ENCODE measurements at regions not wholly inside any gene's neighbourhood (a gene's known extent, or its start where the extent isn't known, plus 50 kb on each side); places are given as distances from the start of the nearest gene placed in this dataset.

- intact Hi-C loops (cut with micrococcal nuclease; ENCODE audit: unreplicated experiment) (no loop called here), in situ Hi-C loops (cut with MboI) (no loop called here)
- Histone ChIP-seq H2AFZ (ENCODE audit: control insufficient read depth, low read depth, low read length) (no peak overlapping the region), H3K4me1 (ENCODE audit: control insufficient read depth, insufficient read depth, low read length) (peaks cover 23% of the 10 kb centered on the region), H3K27ac (ENCODE audit: control insufficient read depth, insufficient read depth) (peak overlapping the region; percentile 66), H4K20me1 (ENCODE audit: control insufficient read depth, insufficient read depth) (no peaks in the 10 kb centered on the region), H3K79me2 (ENCODE audit: control insufficient read depth, insufficient read depth, low read length) (no peaks in the 10 kb centered on the region), H3K9me3 (replicated peaks; ENCODE audit: control insufficient read depth, insufficient read depth, low read length) (no peaks in the 10 kb centered on the region), H3K4me3 (no peak overlapping the region), H3K27me3 (replicated peaks in 1 of 2; ENCODE audit: control insufficient read depth in 2 of 2, insufficient read depth in 2 of 2, low read length in 1 of 2) (no peaks in the 10 kb centered on the region; a peak in 1 of 4 replicates), H3K36me3 (ENCODE audit: control insufficient read depth in 2 of 2, insufficient read depth in 2 of 2, low read length in 1 of 2) (no peaks in the 10 kb centered on the region), H3K9ac (ENCODE audit: control insufficient read depth, insufficient read depth, low read length) (no peak overlapping the region), H3K4me2 (ENCODE audit: control insufficient read depth, insufficient read depth) (peak overlapping the region; percentile 27; the same call in 1 of the 2 replicates)
- WGBS (ENCODE audit: insufficient coverage, insufficient replicate concordance, low lambda C conversion rate, missing lambda C conversion rate) = 32% methylated on average over 8 of the region's 8 CpGs
- ATAC-seq (peak; percentile 90), FAIRE-seq (no peak), DNase-seq (ENCODE audit: low read depth, low spot score) (peak; percentile 32)
- ChIA-PET CTCF (no interaction called here), SMC1A (ENCODE audit: uncharacterized antibody, unreplicated experiment) (interaction anchor here (0.8 to 1.5 kb wide), 2 partner anchors 12 to 24 kb away, joined by 3 read pairs; no protein-coding TSS in a partner anchor), POLR2A (no interaction called here), RAD21 (ENCODE audit: unreplicated experiment) (interaction anchor here (1.1 kb wide), 1 partner anchor 199 kb away, joined by 3 read pairs; the partner anchor contains the start of gene EFNB1)
- BruUV-seq (replicated peaks) = no TSS peak
- TF ChIP-seq MTA3 (IDR thresholded peaks at IDR 0.05; ENCODE audit: borderline replicate concordance, low read length) (no peak), JUNB (IDR thresholded peaks at IDR 0.05) (peak; percentile 39; the same call in 1 of the 2 replicates), CHD2 (IDR thresholded peaks at IDR 0.05; ENCODE audit: borderline replicate concordance, low read depth, low read length) (no peak), GABPA (IDR thresholded peaks at IDR 0.05; ENCODE audit: low read depth) (no peak), SREBF2 (IDR thresholded peaks at IDR 0.05; ENCODE audit: low read length) (no peak), RB1 (IDR thresholded peaks at IDR 0.05; ENCODE audit: borderline replicate concordance) (no peak), NFYB (IDR thresholded peaks at IDR 0.05; ENCODE audit: insufficient read depth, low read depth, low read length) (no peak), IRF4 (IDR thresholded peaks at IDR 0.05; ENCODE audit: low read depth, low read length) (peak; percentile 60; the same call in 1 of the 2 replicates), ZNF24 (IDR thresholded peaks at IDR 0.05) (no peak), NFIC (IDR thresholded peaks at IDR 0.05; ENCODE audit: low read depth, low read length) (peak; percentile 64), NR2C1 (IDR thresholded peaks at IDR 0.05) (no peak), SPI1 (IDR thresholded peaks at IDR 0.05; ENCODE audit: borderline replicate concordance, insufficient read depth, low read depth, low read length) (peak; percentile 98), MLLT1 (IDR thresholded peaks at IDR 0.05) (no peak), NR2C2 (IDR thresholded peaks at IDR 0.05; ENCODE audit: borderline replicate concordance, control insufficient read depth, insufficient read length, low read depth) (no peak), ZBTB33 (IDR thresholded peaks at IDR 0.05) (no peak), STAT3 (IDR thresholded peaks at IDR 0.05; ENCODE audit: low read depth, low read length) (no peak), ZNF207 (IDR thresholded peaks at IDR 0.05; ENCODE audit: borderline replicate concordance) (no peak), MTA2 (IDR thresholded peaks at IDR 0.05; ENCODE audit: low read depth) (peak; percentile 34; the same call in 1 of the 2 replicates), STAT1 (conservative IDR thresholded peaks at IDR 0.05) (no peak), SIX5 (IDR thresholded peaks at IDR 0.05; ENCODE audit: low read depth, low read length, severe bottlenecking) (no peak), BCL11A (IDR thresholded peaks at IDR 0.05; ENCODE audit: low read depth, low read length) (peak; percentile 48; the same call in 1 of the 2 replicates), BHLHE40 (IDR thresholded peaks at IDR 0.05; ENCODE audit: borderline replicate concordance in 1 of 2, low read depth in 2 of 2, low read length in 1 of 2) (no peak), CEBPB (IDR thresholded peaks at IDR 0.05; ENCODE audit: borderline replicate concordance in 1 of 2, low read depth in 2 of 2, low read length in 2 of 2) (0 out of 4 replicates have a peak, but pooled peaks of 1 of the 2 experiments have one; percentile 49)
Observed at GRCh38 chrX:69028006-69028760, 137.1 kb downstream of the PJA1 start.

All from GM12878 (cell line).